ENCODE measurements at regions not wholly inside any gene's neighbourhood (a gene's known extent, or its start where the extent isn't known, plus 50 kb on each side); places are given as distances from the start of the nearest gene placed in this dataset.

GRCh38 chr6:126147291-126147815 lies 161.0 kb downstream of the TRMT11 start:
- H3K4me3 ChIP-seq (ENCODE audit: low read depth, low read length): no peak overlapping the region
- TF ChIP-seq MAX (IDR thresholded peaks at IDR 0.05; ENCODE audit: low read depth, low read length) (no peak), MYC (IDR thresholded peaks at IDR 0.05; ENCODE audit: low read depth, low read length) (no peak), POLR2A (IDR thresholded peaks at IDR 0.05; ENCODE audit: extremely low read depth, insufficient read length) (no peak), CTCF (IDR thresholded peaks at IDR 0.05; ENCODE audit: low read depth, low read length) (no peak)
- no peak for DNase-seq (ENCODE audit: low read depth)

- no peak for DNase-seq (ENCODE audit: low read depth)
- no peak for TF ChIP-seq POLR2A (IDR thresholded peaks at IDR 0.05; ENCODE audit: extremely low read depth, insufficient read length)
- TF ChIP-seq MYC (IDR thresholded peaks at IDR 0.05; ENCODE audit: low read depth, low read length): no peak
- no peak for TF ChIP-seq MAX (IDR thresholded peaks at IDR 0.05; ENCODE audit: low read depth, low read length)
- TF ChIP-seq CTCF (IDR thresholded peaks at IDR 0.05; ENCODE audit: low read depth, low read length): no peak
- H3K4me3 ChIP-seq (ENCODE audit: low read depth, low read length): no peak overlapping the region
Observed at GRCh38 chr6:126148853-126149252, 162.5 kb downstream of the TRMT11 start.

- DNase-seq (ENCODE audit: low read depth): no peak
- H3K4me3 ChIP-seq (ENCODE audit: low read depth, low read length): no peak overlapping the region
- no peak for TF ChIP-seq POLR2A (IDR thresholded peaks at IDR 0.05; ENCODE audit: extremely low read depth, insufficient read length)
- TF ChIP-seq CTCF (IDR thresholded peaks at IDR 0.05; ENCODE audit: low read depth, low read length): no peak
- TF ChIP-seq MYC (IDR thresholded peaks at IDR 0.05; ENCODE audit: low read depth, low read length): no peak
- TF ChIP-seq MAX (IDR thresholded peaks at IDR 0.05; ENCODE audit: low read depth, low read length): no peak
Observed at GRCh38 chr6:126152372-126152745, 166.0 kb downstream of the TRMT11 start.

GRCh38 chr6:126153661-126154060 lies 167.3 kb downstream of the TRMT11 start:
- TF ChIP-seq POLR2A (IDR thresholded peaks at IDR 0.05; ENCODE audit: extremely low read depth, insufficient read length) (no peak), MAX (IDR thresholded peaks at IDR 0.05; ENCODE audit: low read depth, low read length) (no peak), CTCF (IDR thresholded peaks at IDR 0.05; ENCODE audit: low read depth, low read length) (no peak), MYC (IDR thresholded peaks at IDR 0.05; ENCODE audit: low read depth, low read length) (no peak)
- DNase-seq (ENCODE audit: low read depth): no peak
- no peak overlapping the region for H3K4me3 ChIP-seq (ENCODE audit: low read depth, low read length)

- peak; percentile 56 for DNase-seq (ENCODE audit: low read depth)
- TF ChIP-seq POLR2A (IDR thresholded peaks at IDR 0.05; ENCODE audit: extremely low read depth, insufficient read length) (no peak), CTCF (IDR thresholded peaks at IDR 0.05; ENCODE audit: low read depth, low read length) (no peak), MAX (IDR thresholded peaks at IDR 0.05; ENCODE audit: low read depth, low read length) (no peak), MYC (IDR thresholded peaks at IDR 0.05; ENCODE audit: low read depth, low read length) (no peak)
- H3K4me3 ChIP-seq (ENCODE audit: low read depth, low read length): no peak overlapping the region
Observed at GRCh38 chr6:126156973-126157372, 170.6 kb downstream of the TRMT11 start.
